Mammary epithelial cell (primary cell): ENCODE measurements at regions not wholly inside any gene's neighbourhood (a gene's known extent, or its start where the extent isn't known, plus 50 kb on each side); places are given as distances from the start of the nearest gene placed in this dataset.

Source experiments
- CTCF ChIP-seq, 2 donors: IDR thresholded peaks in 1 of 2; conservative IDR thresholded peaks in 1 of 2; 2 replicates each; pipeline ENCODE4 v1.5.1; 2011 to 2012; ENCODE audit warnings: inconsistent platforms in 2 of 2, low read length in 2 of 2, mild to moderate bottlenecking in 2 of 2, control low read depth in 1 of 2, low read depth in 1 of 2; ENCODE audit not compliant: insufficient read depth in 1 of 2; ENCODE audit errors: extremely low read depth in 1 of 2
- EZH2 ChIP-seq: IDR thresholded peaks from 2 replicates; pipeline ENCODE4 v1.6.1; 2012; ENCODE audit warnings: low read length, inconsistent platforms, borderline replicate concordance

- TF ChIP-seq CTCF (conservative IDR thresholded peaks at IDR 0.05 in 1 of 2, IDR thresholded peaks at IDR 0.05 in 1 of 2; ENCODE audit: extremely low read depth in 1 of 2, insufficient read depth in 1 of 2, low read depth in 1 of 2, low read length in 2 of 2) (no peak), EZH2 (no peak)
Observed at GRCh38 chr1:222049176-222049575, 307.3 kb upstream of the DUSP10 start.
